Right lobe of liver (tissue), 4 donors: ENCODE measurements at regions not wholly inside any gene's neighbourhood (a gene's known extent, or its start where the extent isn't known, plus 50 kb on each side); places are given as distances from the start of the nearest gene placed in this dataset.

Experiments
- POLR2A ChIP-seq: fragments of 450-650 bp; IDR thresholded peaks from one replicate; pipeline ENCODE4 v1.6.1; 2017; ENCODE audit warnings: antibody characterized with exemption, mild to moderate bottlenecking
- TF ChIP-seq, protein P1 (sequence below), 4 donors: fragments of 200-600 bp in 3 of 4; fragments of 450-650 bp in 1 of 4; IDR thresholded peaks; one replicate each; pipeline versions ENCODE4 v1.5.1 to v1.8.0; 2016 to 2022; ENCODE audit warnings: antibody characterized with exemption in 4 of 4, mild to moderate bottlenecking in 2 of 4
- donor health status: DM: no; HTN: no; CAD: no.
- donor health status: DM: no; HTN: no; CAD: no.
- donor health status: DM: no; HTN: yes; CAD: no.

- TF ChIP-seq, protein P1, sequence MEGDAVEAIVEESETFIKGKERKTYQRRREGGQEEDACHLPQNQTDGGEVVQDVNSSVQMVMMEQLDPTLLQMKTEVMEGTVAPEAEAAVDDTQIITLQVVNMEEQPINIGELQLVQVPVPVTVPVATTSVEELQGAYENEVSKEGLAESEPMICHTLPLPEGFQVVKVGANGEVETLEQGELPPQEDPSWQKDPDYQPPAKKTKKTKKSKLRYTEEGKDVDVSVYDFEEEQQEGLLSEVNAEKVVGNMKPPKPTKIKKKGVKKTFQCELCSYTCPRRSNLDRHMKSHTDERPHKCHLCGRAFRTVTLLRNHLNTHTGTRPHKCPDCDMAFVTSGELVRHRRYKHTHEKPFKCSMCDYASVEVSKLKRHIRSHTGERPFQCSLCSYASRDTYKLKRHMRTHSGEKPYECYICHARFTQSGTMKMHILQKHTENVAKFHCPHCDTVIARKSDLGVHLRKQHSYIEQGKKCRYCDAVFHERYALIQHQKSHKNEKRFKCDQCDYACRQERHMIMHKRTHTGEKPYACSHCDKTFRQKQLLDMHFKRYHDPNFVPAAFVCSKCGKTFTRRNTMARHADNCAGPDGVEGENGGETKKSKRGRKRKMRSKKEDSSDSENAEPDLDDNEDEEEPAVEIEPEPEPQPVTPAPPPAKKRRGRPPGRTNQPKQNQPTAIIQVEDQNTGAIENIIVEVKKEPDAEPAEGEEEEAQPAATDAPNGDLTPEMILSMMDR (IDR thresholded peaks at IDR 0.05) = no peak
- TF ChIP-seq POLR2A = no peak
These were observed 52.7 kb upstream of the CXADR start for GRCh38 chr21:17460094-17460493.
